A549 (cell line): ENCODE measurements at regions not wholly inside any gene's neighbourhood (a gene's known extent, or its start where the extent isn't known, plus 50 kb on each side); places are given as distances from the start of the nearest gene placed in this dataset.
"Not testable (repeated sequence)": the region's sequence is repeated elsewhere in the genome, so short reads cannot be mapped to it uniquely, and the experiment has no call there.

Source experiments
- CTCF ChIP-seq: fragments of >200 bp; sonication (Bioruptor Twin); formaldehyde crosslinking; IDR thresholded peaks from 3 replicates; pipeline ENCODE4 v1.5.1; 2016
- ELK1 ChIP-seq: fragments of 150-350 bp; IDR thresholded peaks from 2 replicates; pipeline ENCODE4 v1.6.1; 2014; ENCODE audit warnings: low read depth, mild to moderate bottlenecking, low read length
- HOXA7 ChIP-seq: fragments of 250-450 bp; sonication (Bioruptor Pico); IDR thresholded peaks from 2 replicates; pipeline ENCODE4 v1.5.0; 2020; ENCODE audit warnings: mild to moderate bottlenecking, moderate library complexity
- MAX ChIP-seq: IDR thresholded peaks from 2 replicates; pipeline ENCODE4 v1.6.1; 2012
- MYC ChIP-seq: IDR thresholded peaks from 2 replicates; pipeline ENCODE4 v1.6.1; 2012; ENCODE audit warnings: mild to moderate bottlenecking, inconsistent platforms, low read length, improper control_type of control experiment, borderline replicate concordance
- POLR2A ChIP-seq: IDR thresholded peaks from 2 replicates; pipeline ENCODE4 v1.6.1; 2012; ENCODE audit warnings: mild to moderate bottlenecking, low read length
- POLR2AphosphoS2 ChIP-seq: conservative IDR thresholded peaks from 2 replicates; pipeline ENCODE4 v1.6.1; 2012; ENCODE audit warnings: low read length, improper control_type of control experiment, inconsistent platforms
- RFX5 ChIP-seq: fragments of 450-650 bp; IDR thresholded peaks from 2 replicates; pipeline ENCODE4 v1.7.1; 2014; ENCODE audit warnings: antibody characterized with exemption, mild to moderate bottlenecking, moderate library complexity
- ZNF302 ChIP-seq: fragments of 250-450 bp; sonication (Bioruptor Pico); IDR thresholded peaks from 2 replicates; pipeline ENCODE4 v1.9.0; 2021; ENCODE audit warnings: inconsistent platforms, mild to moderate bottlenecking, moderate library complexity

GRCh38 chr7:131041012-131041695, 286.5 kb upstream of the MKLN1 start:
- TF ChIP-seq MYC; CTCF; POLR2AphosphoS2; MAX; POLR2A; ZNF302 (CRISPR knock-in tag); RFX5; HOXA7 (CRISPR knock-in tag); ELK1: not testable (repeated sequence)
